ENCODE measurements at regions not wholly inside any gene's neighbourhood (a gene's known extent, or its start where the extent isn't known, plus 50 kb on each side); places are given as distances from the start of the nearest gene placed in this dataset.

GRCh38 chr7:155942226-155942950 is 130.1 kb upstream of the SHH start:
- TF ChIP-seq EP300 (IDR thresholded peaks at IDR 0.05; ENCODE audit: borderline replicate concordance) (no peak), CREB1 (IDR thresholded peaks at IDR 0.05; ENCODE audit: low read depth) (no peak), TAF1 (IDR thresholded peaks at IDR 0.05; ENCODE audit: low read depth) (no peak), FOXM1 (IDR thresholded peaks at IDR 0.05; ENCODE audit: borderline replicate concordance, low read depth) (no peak), TEAD4 (IDR thresholded peaks at IDR 0.05) (no peak), RAD21 (IDR thresholded peaks at IDR 0.05; ENCODE audit: low read depth) (no peak), REST (IDR thresholded peaks at IDR 0.05; ENCODE audit: low read depth) (no peak), EGR1 (IDR thresholded peaks at IDR 0.05) (no peak), USF1 (IDR thresholded peaks at IDR 0.05) (no peak), MAX (IDR thresholded peaks at IDR 0.05) (no peak), YY1 (IDR thresholded peaks at IDR 0.05; ENCODE audit: low read depth) (no peak), NFIC (IDR thresholded peaks at IDR 0.05) (no peak)

Measured in Ishikawa (cell line).